IPS-20b (cell line): ENCODE measurements at regions not wholly inside any gene's neighbourhood (a gene's known extent, or its start where the extent isn't known, plus 50 kb on each side); places are given as distances from the start of the nearest gene placed in this dataset.
"Not testable (repeated sequence)": the region's sequence is repeated elsewhere in the genome, so short reads cannot be mapped to it uniquely, and the experiment has no call there.

Source experiments
- H3K27ac ChIP-seq: one replicate; pipeline ENCODE4 v1.5.1; 2013; ENCODE audit warnings: low read length
- H3K27me3 ChIP-seq: 2 replicates; pipeline ENCODE4 v1.6.1; 2013; ENCODE audit warnings: mild to moderate bottlenecking, low read length, inconsistent platforms; ENCODE audit not compliant: insufficient read depth
- H3K36me3 ChIP-seq: 2 replicates; pipeline ENCODE4 v1.6.1; 2013; ENCODE audit warnings: low read depth, mild to moderate bottlenecking, inconsistent platforms, low read length, moderate library complexity; ENCODE audit not compliant: insufficient read depth
- H3K4me1 ChIP-seq: 2 replicates; pipeline ENCODE4 v1.6.1; 2013; ENCODE audit warnings: mild to moderate bottlenecking, control low read depth, inconsistent platforms, low read length, moderate library complexity; ENCODE audit not compliant: insufficient read depth
- H3K4me3 ChIP-seq: 2 replicates; pipeline ENCODE4 v1.5.1; 2013; ENCODE audit warnings: mild to moderate bottlenecking, low read length, inconsistent platforms
- H3K9ac ChIP-seq: 2 replicates; pipeline ENCODE4 v1.6.1; 2013; ENCODE audit warnings: low read depth, mild to moderate bottlenecking, inconsistent platforms, low read length, moderate library complexity
- H3K9me3 ChIP-seq: 2 replicates; pipeline ENCODE4 v1.6.1; 2013; ENCODE audit warnings: mild to moderate bottlenecking, low read depth, low read length, inconsistent platforms; ENCODE audit not compliant: insufficient read depth

GRCh38 chr7:142440219-142440905 is 182.5 kb upstream of the PRSS58 start:
- peaks cover 20% of the 10 kb centered on the region for H3K4me1 ChIP-seq
- H3K9ac ChIP-seq, result no peak overlapping the region
- H3K27ac ChIP-seq, result no peak overlapping the region
- no peaks in the 10 kb centered on the region for H3K36me3 ChIP-seq
- H3K4me3 ChIP-seq, result no peak overlapping the region
- no peaks in the 10 kb centered on the region for H3K27me3 ChIP-seq
- H3K9me3 ChIP-seq, result no peaks in the 10 kb centered on the region

GRCh38 chr7:142439739-142440138 is 181.9 kb upstream of the PRSS58 start:
- Histone ChIP-seq H3K9ac (no peak overlapping the region), H3K36me3 (no peaks in the 10 kb centered on the region), H3K4me1 (peaks cover 16% of the 10 kb centered on the region), H3K9me3 (no peaks in the 10 kb centered on the region), H3K27me3 (no peaks in the 10 kb centered on the region), H3K27ac (no peak overlapping the region), H3K4me3 (no peak overlapping the region)

GRCh38 chr7:142438923-142439515 is 181.2 kb upstream of the PRSS58 start:
- H3K27me3 ChIP-seq, result no peaks in the 10 kb centered on the region
- no peak overlapping the region for H3K4me3 ChIP-seq
- no peaks in the 10 kb centered on the region for H3K9me3 ChIP-seq
- H3K36me3 ChIP-seq, result no peaks in the 10 kb centered on the region
- peaks cover 11% of the 10 kb centered on the region; the same call in 1 of the 2 replicates for H3K4me1 ChIP-seq
- H3K9ac ChIP-seq, result no peak overlapping the region
- H3K27ac ChIP-seq, result no peak overlapping the region

GRCh38 chr7:142438235-142438922 is 180.5 kb upstream of the PRSS58 start:
- Histone ChIP-seq H3K27ac (no peak overlapping the region), H3K9me3 (no peaks in the 10 kb centered on the region), H3K4me1 (peaks cover 11% of the 10 kb centered on the region; the same call in 1 of the 2 replicates), H3K9ac (no peak overlapping the region), H3K4me3 (no peak overlapping the region), H3K27me3 (no peaks in the 10 kb centered on the region), H3K36me3 (no peaks in the 10 kb centered on the region)

- Histone ChIP-seq H3K4me1 (peaks cover 11% of the 10 kb centered on the region; the same call in 1 of the 2 replicates), H3K27ac (no peak overlapping the region)
Measured at GRCh38 chr7:142437741-142438140, 179.9 kb upstream of the PRSS58 start.

GRCh38 chr7:142436601-142437000 is 178.7 kb upstream of the PRSS58 start:
- H3K4me1 ChIP-seq, result peaks cover 11% of the 10 kb centered on the region; the same call in 1 of the 2 replicates
- H3K4me3 ChIP-seq, result no peak overlapping the region
- H3K27ac ChIP-seq, result no peak overlapping the region
- H3K27me3 ChIP-seq, result no peaks in the 10 kb centered on the region
- H3K36me3 ChIP-seq, result no peaks in the 10 kb centered on the region
- no peak overlapping the region for H3K9ac ChIP-seq
- no peaks in the 10 kb centered on the region for H3K9me3 ChIP-seq

More at GRCh38 chr7:142437741-142438140, 179.9 kb upstream of the PRSS58 start:
- Histone ChIP-seq H3K9ac (no peak overlapping the region), H3K4me3 (no peak overlapping the region), H3K27me3 (no peaks in the 10 kb centered on the region), H3K36me3 (no peaks in the 10 kb centered on the region), H3K9me3 (no peaks in the 10 kb centered on the region)

- not testable (repeated sequence) for H3K9me3 ChIP-seq, H3K4me1 ChIP-seq, H3K36me3 ChIP-seq, H3K9ac ChIP-seq, H3K27ac ChIP-seq, H3K4me3 ChIP-seq, H3K27me3 ChIP-seq
Measured at GRCh38 chr7:142435606-142436005, 177.7 kb upstream of the PRSS58 start.

GRCh38 chr7:142434666-142435167 is 176.9 kb upstream of the PRSS58 start:
- Histone ChIP-seq H3K4me1 (no peaks in the 10 kb centered on the region; the same call in 1 of the 2 replicates), H3K9ac (no peak overlapping the region), H3K36me3 (no peaks in the 10 kb centered on the region), H3K27ac (no peak overlapping the region), H3K9me3 (no peaks in the 10 kb centered on the region), H3K27me3 (no peaks in the 10 kb centered on the region), H3K4me3 (no peak overlapping the region)

- not testable (repeated sequence) for H3K4me1 ChIP-seq, H3K9me3 ChIP-seq, H3K9ac ChIP-seq, H3K4me3 ChIP-seq, H3K27ac ChIP-seq, H3K27me3 ChIP-seq, H3K36me3 ChIP-seq
Measured at GRCh38 chr7:142434133-142434532, 176.3 kb upstream of the PRSS58 start.

GRCh38 chr7:142432377-142432776 is 174.5 kb upstream of the PRSS58 start:
- H3K4me1 ChIP-seq, result no peaks in the 10 kb centered on the region
- no peaks in the 10 kb centered on the region for H3K27me3 ChIP-seq
- no peaks in the 10 kb centered on the region for H3K9me3 ChIP-seq

GRCh38 chr7:142431491-142431890 is 173.6 kb upstream of the PRSS58 start:
- no peaks in the 10 kb centered on the region for H3K27me3 ChIP-seq
- H3K9me3 ChIP-seq, result no peaks in the 10 kb centered on the region
- no peak overlapping the region for H3K27ac ChIP-seq
- H3K4me1 ChIP-seq, result no peaks in the 10 kb centered on the region
- H3K9ac ChIP-seq, result no peak overlapping the region
- H3K4me3 ChIP-seq, result no peak overlapping the region
- no peaks in the 10 kb centered on the region for H3K36me3 ChIP-seq

More at GRCh38 chr7:142432377-142432776, 174.5 kb upstream of the PRSS58 start:
- H3K4me3 ChIP-seq, result no peak overlapping the region
- H3K27ac ChIP-seq, result no peak overlapping the region
- H3K9ac ChIP-seq, result no peak overlapping the region
- no peaks in the 10 kb centered on the region for H3K36me3 ChIP-seq

- H3K27ac ChIP-seq, result no peak overlapping the region
- no peaks in the 10 kb centered on the region for H3K4me1 ChIP-seq
- no peak overlapping the region for H3K4me3 ChIP-seq
- H3K9me3 ChIP-seq, result no peaks in the 10 kb centered on the region
- no peaks in the 10 kb centered on the region for H3K27me3 ChIP-seq
- no peak overlapping the region for H3K9ac ChIP-seq
- no peaks in the 10 kb centered on the region for H3K36me3 ChIP-seq
Measured at GRCh38 chr7:142428094-142428493, 170.2 kb upstream of the PRSS58 start.
